GM19467 (cell line): ENCODE measurements at regions not wholly inside any gene's neighbourhood (a gene's known extent, or its start where the extent isn't known, plus 50 kb on each side); places are given as distances from the start of the nearest gene placed in this dataset.

Source experiments
- ATAC-seq: cut with Tn5 transposase; IDR thresholded peaks from one replicate; pipeline ENCODE4 v1.9.1; 2021; ENCODE audit warnings: mild to moderate bottlenecking, moderate library complexity; ENCODE audit not compliant: unreplicated experiment

- no peak for ATAC-seq
These were observed 323.7 kb upstream of the CDH11 start for GRCh38 chr16:65445313-65446260.

- no peak for ATAC-seq
These were observed 319.6 kb upstream of the CDH11 start for GRCh38 chr16:65441501-65441900.

- ATAC-seq = no peak
These were observed 307.8 kb upstream of the CDH11 start for GRCh38 chr16:65429504-65430181.

GRCh38 chr16:65426484-65426883 is 304.6 kb upstream of the CDH11 start:
- ATAC-seq = no peak

- no peak for ATAC-seq
These were observed 301.1 kb upstream of the CDH11 start for GRCh38 chr16:65422934-65423333.

GRCh38 chr16:65421596-65421995 is 299.7 kb upstream of the CDH11 start:
- no peak for ATAC-seq

GRCh38 chr16:65418435-65418834 is 296.6 kb upstream of the CDH11 start:
- no peak for ATAC-seq

- ATAC-seq = no peak
These were observed 293.6 kb upstream of the CDH11 start for GRCh38 chr16:65415460-65415859.

- no peak for ATAC-seq
These were observed 292.6 kb upstream of the CDH11 start for GRCh38 chr16:65414284-65414984.

GRCh38 chr16:65413861-65414260 is 292.0 kb upstream of the CDH11 start:
- ATAC-seq = no peak

- ATAC-seq = no peak
These were observed 288.9 kb upstream of the CDH11 start for GRCh38 chr16:65410801-65411200.

- no peak for ATAC-seq
These were observed 287.6 kb upstream of the CDH11 start for GRCh38 chr16:65409510-65409909.

GRCh38 chr16:65406933-65407332 is 285.1 kb upstream of the CDH11 start:
- ATAC-seq = no peak

- ATAC-seq = no peak
These were observed 284.3 kb upstream of the CDH11 start for GRCh38 chr16:65406116-65406515.

GRCh38 chr16:65394281-65394680 is 272.4 kb upstream of the CDH11 start:
- no peak for ATAC-seq

- ATAC-seq = no peak
These were observed 271.1 kb upstream of the CDH11 start for GRCh38 chr16:65392806-65393565.

- ATAC-seq = no peak
These were observed 266.7 kb upstream of the CDH11 start for GRCh38 chr16:65388592-65388991.

GRCh38 chr16:65386672-65387071 is 264.8 kb upstream of the CDH11 start:
- ATAC-seq = no peak

GRCh38 chr16:65384441-65384840 is 262.6 kb upstream of the CDH11 start:
- no peak for ATAC-seq

- ATAC-seq = no peak
These were observed 255.3 kb upstream of the CDH11 start for GRCh38 chr16:65377195-65377594.

GRCh38 chr16:65376601-65377000 is 254.7 kb upstream of the CDH11 start:
- ATAC-seq = no peak
